HG02678 (cell line): ENCODE measurements at regions not wholly inside any gene's neighbourhood (a gene's known extent, or its start where the extent isn't known, plus 50 kb on each side); places are given as distances from the start of the nearest gene placed in this dataset.
A peak's percentile ranks its signal among the peaks of the same experiment; 100 is the strongest.
"Not testable (repeated sequence)": the region's sequence is repeated elsewhere in the genome, so short reads cannot be mapped to it uniquely, and the experiment has no call there.

Experiments used
- ATAC-seq: cut with Tn5 transposase; IDR thresholded peaks from one replicate; pipeline ENCODE4 v1.9.1; 2021; ENCODE audit warnings: mild to moderate bottlenecking, moderate library complexity; ENCODE audit not compliant: unreplicated experiment

GRCh38 chr12:13924286-13924685 is 57.1 kb downstream of the GRIN2B start:
- no peak for ATAC-seq

GRCh38 chr12:13918897-13919296 is 62.5 kb downstream of the GRIN2B start:
- ATAC-seq, result no peak

- ATAC-seq, result no peak
Observed at GRCh38 chr12:13915096-13915495, 66.3 kb downstream of the GRIN2B start.

- no peak for ATAC-seq
Observed at GRCh38 chr12:13913371-13913770, 68.0 kb downstream of the GRIN2B start.

GRCh38 chr12:13911756-13912554 is 69.4 kb downstream of the GRIN2B start:
- no peak for ATAC-seq

GRCh38 chr12:13905794-13906193 is 75.6 kb downstream of the GRIN2B start:
- ATAC-seq, result no peak

GRCh38 chr12:13900718-13901117 is 80.7 kb downstream of the GRIN2B start:
- no peak for ATAC-seq

- not testable (repeated sequence) for ATAC-seq
Observed at GRCh38 chr12:13898387-13898786, 83.0 kb downstream of the GRIN2B start.

GRCh38 chr12:13897811-13898210 is 83.6 kb downstream of the GRIN2B start:
- ATAC-seq, result no peak

GRCh38 chr12:13896063-13896626 is 85.3 kb downstream of the GRIN2B start:
- no peak for ATAC-seq

GRCh38 chr12:13891902-13892301 is 89.5 kb downstream of the GRIN2B start:
- ATAC-seq, result no peak

- no peak for ATAC-seq
Observed at GRCh38 chr12:13890943-13891342, 90.5 kb downstream of the GRIN2B start.

GRCh38 chr12:13887779-13888388 is 93.5 kb downstream of the GRIN2B start:
- ATAC-seq, result no peak

- ATAC-seq, result no peak
Observed at GRCh38 chr12:13882176-13882575, 99.2 kb downstream of the GRIN2B start.

- ATAC-seq, result no peak
Observed at GRCh38 chr12:13880613-13881012, 100.8 kb downstream of the GRIN2B start.

GRCh38 chr12:13875744-13876143 is 105.7 kb downstream of the GRIN2B start:
- ATAC-seq, result no peak

- ATAC-seq, result no peak
Observed at GRCh38 chr12:13870255-13870654, 111.1 kb downstream of the GRIN2B start.

- peak; percentile 95 for ATAC-seq
Observed at GRCh38 chr12:13864081-13864673, 117.2 kb downstream of the GRIN2B start.

GRCh38 chr12:13857750-13858149 is 123.7 kb downstream of the GRIN2B start:
- no peak for ATAC-seq

GRCh38 chr12:13853471-13853870 is 127.9 kb downstream of the GRIN2B start:
- ATAC-seq, result no peak

GRCh38 chr12:13851828-13852227 is 129.6 kb downstream of the GRIN2B start:
- no peak for ATAC-seq

- ATAC-seq, result no peak
Observed at GRCh38 chr12:13849456-13849855, 131.9 kb downstream of the GRIN2B start.
